H1 (cell line): ENCODE measurements at regions not wholly inside any gene's neighbourhood (a gene's known extent, or its start where the extent isn't known, plus 50 kb on each side); places are given as distances from the start of the nearest gene placed in this dataset.

ENCODE experiments used
- CTCF ChIA-PET: fragments of 300-600 bp; sonication (Branson Sonifier 250); formaldehyde crosslinking; loops from one replicate; lab custom pipeline; 2021; ENCODE audit not compliant: partially characterized antibody; lab: Charles Lee
- POLR2A ChIA-PET: fragments of 300-600 bp; sonication (Branson Sonifier 250); formaldehyde crosslinking; loops from one replicate; lab custom pipeline; 2021; ENCODE audit warnings: inconsistent platforms; ENCODE audit not compliant: partially characterized antibody; lab: Charles Lee
- DNase-seq, 2 experiments: peaks; one replicate each; pipeline versions ENCODE4 v3.0.0 to v3.0.0-alpha.2; 2010 to 2022; ENCODE audit warnings: low spot score in 2 of 2, low read depth in 1 of 2, mixed read lengths in 1 of 2
- FAIRE-seq: peaks from 2 replicates; lab custom pipeline; 2011; peaks lifted over from hg19 to GRCh38; lab: Jason Lieb, UNC
- H2AFZ ChIP-seq: 2 replicates; pipeline ENCODE4 v1.8.1; 2012; ENCODE audit warnings: low read length, inconsistent platforms
- H2AK5ac ChIP-seq: 2 replicates; pipeline ENCODE4 v1.6.1; 2013; ENCODE audit warnings: low read depth, low read length
- H2BK120ac ChIP-seq: replicated peaks from 2 replicates; pipeline ENCODE3; 2013; ENCODE audit warnings: low read depth, low read length, inconsistent platforms
- H2BK12ac ChIP-seq: 2 replicates; pipeline ENCODE4 v1.6.1; 2013; ENCODE audit warnings: low read depth, low read length
- H2BK15ac ChIP-seq: 2 replicates; pipeline ENCODE4 v1.6.1; 2013; ENCODE audit warnings: low read length
- H2BK20ac ChIP-seq: 2 replicates; pipeline ENCODE4 v1.6.1; 2013; ENCODE audit warnings: low read length
- H2BK5ac ChIP-seq: 2 replicates; pipeline ENCODE4 v1.6.1; 2013; ENCODE audit warnings: low read depth, low read length
- H3K14ac ChIP-seq: 2 replicates; pipeline ENCODE4 v1.6.1; 2013; ENCODE audit warnings: inconsistent platforms; ENCODE audit not compliant: insufficient read length
- H3K18ac ChIP-seq: 2 replicates; pipeline ENCODE4 v1.6.1; 2013; ENCODE audit warnings: low read length; ENCODE audit errors: extremely low read depth
- H3K23ac ChIP-seq: 2 replicates; pipeline ENCODE4 v1.6.1; 2013; ENCODE audit warnings: inconsistent platforms; ENCODE audit not compliant: insufficient read length
- H3K23me2 ChIP-seq: 2 replicates; pipeline ENCODE4 v1.6.1; 2013; ENCODE audit warnings: low read depth, low read length
- H3K27ac ChIP-seq: 2 replicates; pipeline ENCODE4 v1.6.1; 2011; ENCODE audit warnings: low read depth, low read length, inconsistent platforms
- H3K27me3 ChIP-seq, 4 experiments: replicated peaks in 1 of 4; 1 replicate in 1 of 4; 2 replicates in 3 of 4; pipeline versions ENCODE4 v1.6.1 to v1.8.1; 2011 to 2013; ENCODE audit warnings: low read length in 3 of 4, mild to moderate bottlenecking in 3 of 4, inconsistent platforms in 2 of 4, mixed read lengths in 2 of 4, moderate library complexity in 1 of 4; ENCODE audit not compliant: control insufficient read depth in 3 of 4, insufficient read depth in 3 of 4; ENCODE audit errors: extremely low read depth in 1 of 4
- H3K36me3 ChIP-seq, 4 experiments: 2 replicates each; pipeline versions ENCODE4 v1.6.1 to v1.8.1; 2011 to 2013; ENCODE audit warnings: mild to moderate bottlenecking in 4 of 4, low read length in 3 of 4, moderate library complexity in 2 of 4, control low read depth in 1 of 4, inconsistent platforms in 1 of 4; ENCODE audit not compliant: insufficient read depth in 4 of 4, control insufficient read depth in 2 of 4
- H3K4ac ChIP-seq: replicated peaks from 2 replicates; pipeline ENCODE3; 2013; ENCODE audit warnings: low read length, low read depth, mixed read lengths, inconsistent platforms; ENCODE audit not compliant: insufficient read length
- H3K4me1 ChIP-seq, 4 experiments: replicated peaks in 1 of 4; 1 replicate in 1 of 4; 2 replicates in 3 of 4; pipeline versions ENCODE4 v1.6.1 to v1.8.1; 2011 to 2013; ENCODE audit warnings: low read length in 3 of 4, inconsistent platforms in 2 of 4, mixed read lengths in 1 of 4; ENCODE audit not compliant: insufficient read depth in 4 of 4, control insufficient read depth in 3 of 4
- H3K4me2 ChIP-seq, 2 experiments: 2 replicates each; pipeline versions ENCODE4 v1.6.1 to v1.8.1; 2011 to 2013; ENCODE audit warnings: low read depth in 2 of 2, low read length in 2 of 2, control low read depth in 1 of 2, inconsistent platforms in 1 of 2, mild to moderate bottlenecking in 1 of 2; ENCODE audit not compliant: insufficient read depth in 1 of 2
- H3K4me3 ChIP-seq, 4 experiments: fragments of 200-600, 300-600 bp in 1 of 4; sonication (generic), shearing (Covaris generic), sonication (Bioruptor Twin) in 1 of 4; 2 replicates each; pipeline versions ENCODE4 v1.5.1 to v1.8.1; 2011 to 2016; ENCODE audit warnings: low read length in 4 of 4, low read depth in 3 of 4, control low read depth in 2 of 4, inconsistent platforms in 2 of 4, mild to moderate bottlenecking in 2 of 4, mixed read lengths in 1 of 4, moderate library complexity in 1 of 4; ENCODE audit not compliant: insufficient read depth in 2 of 4; ENCODE audit errors: extremely low read depth in 1 of 4
- H3K56ac ChIP-seq: replicated peaks from 2 replicates; pipeline ENCODE3; 2013; ENCODE audit warnings: low read depth, mild to moderate bottlenecking, mixed read lengths, low read length, inconsistent platforms; ENCODE audit not compliant: insufficient read length
- H3K79me1 ChIP-seq: 2 replicates; pipeline ENCODE4 v1.6.1; 2013; ENCODE audit warnings: low read depth, low read length, control low read depth
- H3K79me2 ChIP-seq, 2 experiments: 2 replicates each; pipeline versions ENCODE4 v1.6.1 to v1.8.1; 2012 to 2013; ENCODE audit warnings: low read length in 2 of 2, mild to moderate bottlenecking in 2 of 2, inconsistent platforms in 1 of 2; ENCODE audit not compliant: insufficient read depth in 2 of 2, control insufficient read depth in 1 of 2
- H3K9ac ChIP-seq, 4 experiments: replicated peaks in 1 of 4; 1 replicate in 1 of 4; 2 replicates in 3 of 4; pipeline versions ENCODE4 v1.6.1 to v1.8.1; 2011 to 2013; ENCODE audit warnings: low read depth in 3 of 4, low read length in 3 of 4, control low read depth in 2 of 4, mild to moderate bottlenecking in 2 of 4, moderate library complexity in 2 of 4, inconsistent platforms in 1 of 4; ENCODE audit errors: extremely low read depth in 1 of 4
- H3K9me3 ChIP-seq, 2 experiments: 2 replicates each; pipeline versions ENCODE4 v1.6.1 to v1.8.1; 2012 to 2013; ENCODE audit warnings: mild to moderate bottlenecking in 2 of 2, moderate library complexity in 2 of 2, control low read depth in 1 of 2, inconsistent platforms in 1 of 2, low read depth in 1 of 2, low read length in 1 of 2, mixed read lengths in 1 of 2; ENCODE audit not compliant: insufficient read depth in 2 of 2
- H4K20me1 ChIP-seq, 2 experiments: replicated peaks in 1 of 2; 2 replicates each; pipeline versions ENCODE3 to v1.8.1; 2011 to 2013; ENCODE audit warnings: inconsistent platforms in 2 of 2, low read length in 2 of 2, mild to moderate bottlenecking in 1 of 2; ENCODE audit not compliant: insufficient read depth in 2 of 2, control insufficient read depth in 1 of 2
- H4K5ac ChIP-seq: 2 replicates; pipeline ENCODE4 v1.6.1; 2013; ENCODE audit warnings: low read length, low read depth, mixed read lengths, inconsistent platforms; ENCODE audit not compliant: insufficient read length
- H4K8ac ChIP-seq: 2 replicates; pipeline ENCODE4 v1.8.0; 2013; ENCODE audit warnings: mild to moderate bottlenecking, moderate library complexity, low read length, inconsistent platforms; ENCODE audit not compliant: insufficient read depth; ENCODE audit errors: extremely low read depth
- H4K91ac ChIP-seq: replicated peaks from 2 replicates; pipeline ENCODE3; 2013; ENCODE audit warnings: low read length, mixed read lengths, inconsistent platforms; ENCODE audit not compliant: insufficient read length
- RNF2 ChIP-seq: fragments of 200-900, 300-1000 bp; sonication (generic); IDR thresholded peaks from 2 replicates; pipeline ENCODE4 v1.7.1; 2016; ENCODE audit warnings: borderline replicate concordance, low read depth, mild to moderate bottlenecking, antibody characterized with exemption, low read length; ENCODE audit not compliant: poor library complexity, severe bottlenecking; ENCODE audit errors: missing control alignments
- SP2 ChIP-seq: IDR thresholded peaks from 2 replicates; pipeline ENCODE4 v1.6.1; 2012; ENCODE audit warnings: mild to moderate bottlenecking, low read length, inconsistent platforms
- WGBS, 2 experiments: shearing (Covaris generic) in 1 of 2; methylation state at CpG; one replicate each; pipeline versions ENCODE4 v1.1.6 to v1.1.7; 2013 to 2015; ENCODE audit warnings: low lambda C conversion rate in 2 of 2, mixed read lengths in 2 of 2, inconsistent platforms in 1 of 2, low coverage in 1 of 2, missing lambda C conversion rate in 1 of 2; ENCODE audit not compliant: insufficient replicate concordance in 2 of 2, insufficient coverage in 1 of 2, insufficient read length in 1 of 2; ENCODE audit errors: extremely low coverage in 1 of 2, missing lambda C conversion rate in 1 of 2; 5-methylcytosine and 5-hydroxymethylcytosine counted together
- TF ChIP-seq, protein P1 (sequence below): IDR thresholded peaks from 2 replicates; pipeline ENCODE4 v1.6.1; 2012; ENCODE audit warnings: low read length, inconsistent platforms

DNA sequence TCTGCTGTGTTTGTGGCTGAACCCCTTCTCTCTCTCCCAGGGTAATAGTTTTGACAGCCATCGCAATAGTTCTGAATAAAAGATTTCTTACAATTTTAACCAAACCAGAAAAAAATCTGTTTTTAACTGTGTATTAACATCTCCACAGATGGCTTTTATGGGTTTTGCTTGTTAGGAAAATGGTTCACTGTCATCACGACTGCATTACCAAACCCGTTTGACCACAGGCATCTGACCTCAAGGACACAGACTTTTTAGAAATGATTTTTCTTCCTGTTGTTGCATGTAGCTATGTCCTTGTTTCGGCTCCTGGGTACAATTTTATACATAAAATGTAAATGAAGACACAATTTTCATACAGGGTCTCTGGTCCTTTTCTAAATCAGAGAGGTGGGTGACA, 316.1 kb downstream of the IRX1 start:
- Histone ChIP-seq H3K79me1 (no peaks in the 10 kb centered on the region), H3K23me2 (no peaks in the 10 kb centered on the region), H3K4me1 (no peaks in the 10 kb centered on the region), H3K4ac (no peak overlapping the region), H2BK12ac (no peak overlapping the region), H4K20me1 (no peaks in the 10 kb centered on the region), H3K14ac (no peak overlapping the region), H2BK5ac (no peak overlapping the region), H3K9ac (no peak overlapping the region), H3K9me3 (no peaks in the 10 kb centered on the region), H3K4me3 (no peak overlapping the region), H3K23ac (no peak overlapping the region), H3K56ac (no peak overlapping the region), H3K27ac (no peak overlapping the region), H3K4me2 (no peak overlapping the region), H4K5ac (no peak overlapping the region), H4K8ac (no peak overlapping the region), H2AFZ (no peak overlapping the region), H2BK15ac (no peak overlapping the region), H3K27me3 (no peaks in the 10 kb centered on the region), H4K91ac (no peak overlapping the region), H2AK5ac (no peak overlapping the region), H2BK120ac (no peak overlapping the region), H2BK20ac (no peak overlapping the region), H3K36me3 (no peaks in the 10 kb centered on the region), H3K18ac (no peak overlapping the region), H3K79me2 (no peaks in the 10 kb centered on the region)
- ChIA-PET CTCF (no interaction called here), POLR2A (no interaction called here)
- TF ChIP-seq SP2, result no peak
- TF ChIP-seq RNF2, result no peak
- TF ChIP-seq, protein P1, sequence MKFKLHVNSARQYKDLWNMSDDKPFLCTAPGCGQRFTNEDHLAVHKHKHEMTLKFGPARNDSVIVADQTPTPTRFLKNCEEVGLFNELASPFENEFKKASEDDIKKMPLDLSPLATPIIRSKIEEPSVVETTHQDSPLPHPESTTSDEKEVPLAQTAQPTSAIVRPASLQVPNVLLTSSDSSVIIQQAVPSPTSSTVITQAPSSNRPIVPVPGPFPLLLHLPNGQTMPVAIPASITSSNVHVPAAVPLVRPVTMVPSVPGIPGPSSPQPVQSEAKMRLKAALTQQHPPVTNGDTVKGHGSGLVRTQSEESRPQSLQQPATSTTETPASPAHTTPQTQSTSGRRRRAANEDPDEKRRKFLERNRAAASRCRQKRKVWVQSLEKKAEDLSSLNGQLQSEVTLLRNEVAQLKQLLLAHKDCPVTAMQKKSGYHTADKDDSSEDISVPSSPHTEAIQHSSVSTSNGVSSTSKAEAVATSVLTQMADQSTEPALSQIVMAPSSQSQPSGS, result no peak
- WGBS, 2 experiments, result 93% methylated on average over 4 of the region's 4 CpGs; no CpG with 5 or more reads in 1 of the 2 experiments
- DNase-seq (no peak), FAIRE-seq (no peak)
